Natural killer cell (primary cell): ENCODE measurements at regions not wholly inside any gene's neighbourhood (a gene's known extent, or its start where the extent isn't known, plus 50 kb on each side); places are given as distances from the start of the nearest gene placed in this dataset.

Experiments used
- ATAC-seq, 3 donors: fragments of 150-1000 bp in 2 of 3; fragments of 200-7000 bp in 1 of 3; cut with Tn5 transposase; 1 replicate in 1 of 3; 2 replicates in 2 of 3; pipeline ENCODE4 v1.10.0; 2021; ENCODE audit warnings: mild to moderate bottlenecking in 2 of 3, moderate library complexity in 2 of 3
- DNase-seq, 2 donors: peaks; one replicate each; pipeline versions ENCODE4 v3.0.0 to v3.0.0-alpha.2; 2013 to 2021; ENCODE audit warnings: mixed read lengths in 1 of 2
- H3K27ac ChIP-seq: one replicate; pipeline ENCODE4 v1.5.1; 2013; ENCODE audit warnings: mild to moderate bottlenecking, low read length
- H3K27me3 ChIP-seq: one replicate; pipeline ENCODE4 v1.6.1; 2013; ENCODE audit warnings: low read length; ENCODE audit not compliant: control insufficient read depth, insufficient read depth
- H3K36me3 ChIP-seq: one replicate; pipeline ENCODE4 v1.6.1; 2013; ENCODE audit warnings: low read length; ENCODE audit not compliant: control insufficient read depth, insufficient read depth
- H3K4me1 ChIP-seq: one replicate; pipeline ENCODE4 v1.6.1; 2013; ENCODE audit warnings: low read length; ENCODE audit not compliant: control insufficient read depth, insufficient read depth
- H3K4me3 ChIP-seq: one replicate; pipeline ENCODE4 v1.5.1; 2013; ENCODE audit warnings: low read length
- H3K9me3 ChIP-seq: one replicate; pipeline ENCODE4 v1.6.1; 2013; ENCODE audit warnings: low read length; ENCODE audit not compliant: control insufficient read depth, insufficient read depth
- H3K27ac Mint-ChIP-seq, 2 donors: one replicate each; pipeline ENCODE4 v1.8.0; 2022; ENCODE audit warnings: mild to moderate bottlenecking in 2 of 2, mixed read lengths in 2 of 2, moderate library complexity in 1 of 2
- H3K27me3 Mint-ChIP-seq, 2 donors: one replicate each; pipeline ENCODE4 v1.8.0; 2022; ENCODE audit warnings: low read depth in 2 of 2, mixed read lengths in 2 of 2
- H3K36me3 Mint-ChIP-seq: one replicate; pipeline ENCODE4 v1.8.0; 2022; ENCODE audit warnings: mixed read lengths
- H3K4me1 Mint-ChIP-seq, 2 donors: one replicate each; pipeline ENCODE4 v1.8.0; 2022; ENCODE audit warnings: mixed read lengths in 2 of 2
- H3K4me3 Mint-ChIP-seq: one replicate; pipeline ENCODE4 v1.8.0; 2022; ENCODE audit warnings: mild to moderate bottlenecking, moderate library complexity, mixed read lengths
- H3K9me3 Mint-ChIP-seq, 2 donors: one replicate each; pipeline ENCODE4 v1.8.0; 2022; ENCODE audit warnings: mixed read lengths in 2 of 2
- CTCF ChIP-seq: fragments of 200-600 bp; IDR thresholded peaks from one replicate; pipeline ENCODE4 v1.8.0; 2022; ENCODE audit warnings: antibody characterized with exemption
- WGBS: methylation state at CpG from one replicate; pipeline ENCODE4 v1.1.7; 2013; ENCODE audit warnings: missing lambda C conversion rate; ENCODE audit not compliant: insufficient coverage; 5-methylcytosine and 5-hydroxymethylcytosine counted together
- intact Hi-C: fragments of 100-400 bp; cut with micrococcal nuclease; formaldehyde crosslinking; loops from one replicate; pipeline ENCODE4 v1.14.2; 2022

GRCh38 chr18:78733762-78734613 lies 245.6 kb upstream of the SALL3 start:
- H3K27me3 ChIP-seq = no peaks in the 10 kb centered on the region

GRCh38 chr18:78734614-78734945 lies 245.0 kb upstream of the SALL3 start:
- intact Hi-C loops = no loop called here
- Histone ChIP-seq H3K9me3 (peaks cover 5% of the 10 kb centered on the region), H3K36me3 (no peaks in the 10 kb centered on the region), H3K4me1 (no peaks in the 10 kb centered on the region), H3K27me3 (no peaks in the 10 kb centered on the region), H3K4me3 (no peak overlapping the region), H3K27ac (no peak overlapping the region)
- Mint-ChIP-seq H3K36me3 (no peaks in the 10 kb centered on the region), H3K9me3 (peaks cover 0 to 7% of the 10 kb centered on the region in 2 donors), H3K27me3 (no peaks in the 10 kb centered on the region), H3K4me3 (no peak overlapping the region), H3K27ac (no peak overlapping the region), H3K4me1 (no peaks in the 10 kb centered on the region)
- no peak for ATAC-seq
- DNase-seq = no peak
- TF ChIP-seq CTCF = no peak
- WGBS = 93% methylated on average over 8 of the region's 9 CpGs

More at GRCh38 chr18:78733762-78734613, 245.6 kb upstream of the SALL3 start:
- H3K27me3 Mint-ChIP-seq = no peaks in the 10 kb centered on the region
- TF ChIP-seq CTCF = no peak
- ATAC-seq = no peak
- H3K4me1 ChIP-seq = no peaks in the 10 kb centered on the region
- no peaks in the 10 kb centered on the region for H3K36me3 Mint-ChIP-seq
- no peak overlapping the region for H3K4me3 ChIP-seq
- no peak overlapping the region for H3K27ac ChIP-seq
- intact Hi-C loops = no loop called here
- DNase-seq = no peak
- H3K36me3 ChIP-seq = no peaks in the 10 kb centered on the region
- 79% methylated on average over 30 of the region's 30 CpGs for WGBS
- peaks cover 5% of the 10 kb centered on the region for H3K9me3 ChIP-seq
- no peak overlapping the region for H3K27ac Mint-ChIP-seq
- no peak overlapping the region for H3K4me3 Mint-ChIP-seq
- H3K4me1 Mint-ChIP-seq = no peaks in the 10 kb centered on the region
- H3K9me3 Mint-ChIP-seq = peaks cover 0 to 6% of the 10 kb centered on the region in 2 donors

GRCh38 chr18:78735131-78736014 lies 244.2 kb upstream of the SALL3 start:
- 89% methylated on average over 48 of the region's 48 CpGs for WGBS
- no peak for TF ChIP-seq CTCF
- H3K27ac Mint-ChIP-seq = no peak overlapping the region
- Histone ChIP-seq H3K27ac (no peak overlapping the region), H3K9me3 (peaks cover 5% of the 10 kb centered on the region), H3K4me3 (no peak overlapping the region), H3K4me1 (no peaks in the 10 kb centered on the region), H3K36me3 (no peaks in the 10 kb centered on the region), H3K27me3 (no peaks in the 10 kb centered on the region)
- ATAC-seq (no peak), DNase-seq (no peak)
- no peak overlapping the region for H3K4me3 Mint-ChIP-seq
- peaks cover 0 to 7% of the 10 kb centered on the region in 2 donors for H3K9me3 Mint-ChIP-seq
- H3K27me3 Mint-ChIP-seq = no peaks in the 10 kb centered on the region
- no peaks in the 10 kb centered on the region for H3K4me1 Mint-ChIP-seq
- no peaks in the 10 kb centered on the region for H3K36me3 Mint-ChIP-seq
- intact Hi-C loops = no loop called here
